ENCODE measurements at regions not wholly inside any gene's neighbourhood (a gene's known extent, or its start where the extent isn't known, plus 50 kb on each side); places are given as distances from the start of the nearest gene placed in this dataset.

- no peak overlapping the region for H3K27ac ChIP-seq (ENCODE audit: low read depth, low read length)
- H4K20me1 ChIP-seq (ENCODE audit: control insufficient read depth, insufficient read depth, low read depth, low read length), result no peaks in the 10 kb centered on the region
- no peaks in the 10 kb centered on the region for H3K9me2 ChIP-seq (replicated peaks; ENCODE audit: control insufficient read depth, low read length)
- no peak for TF ChIP-seq CTCF (IDR thresholded peaks at IDR 0.05; ENCODE audit: low read depth, low read length, poor library complexity, severe bottlenecking)
- no peak for TF ChIP-seq EZH2phosphoT487 (IDR thresholded peaks at IDR 0.05; ENCODE audit: borderline replicate concordance, low read length)
- H3K36me3 ChIP-seq (ENCODE audit: control insufficient read depth, low read length), result no peaks in the 10 kb centered on the region
- no peak overlapping the region for H3K4me2 ChIP-seq (ENCODE audit: low read length)
- no peak overlapping the region for H3K4me3 ChIP-seq (ENCODE audit: low read length)
- no peaks in the 10 kb centered on the region for H3K9me3 ChIP-seq (ENCODE audit: control insufficient read depth, insufficient read depth, low read length)
- no peaks in the 10 kb centered on the region for H3K79me2 ChIP-seq (ENCODE audit: control insufficient read depth, low read length)
- no peaks in the 10 kb centered on the region for H3F3A ChIP-seq (ENCODE audit: control insufficient read depth, insufficient read depth)
- no peaks in the 10 kb centered on the region for H3K27me3 ChIP-seq (ENCODE audit: control insufficient read depth, low read length)
- H3K4me1 ChIP-seq (ENCODE audit: control insufficient read depth, low read length), result no peaks in the 10 kb centered on the region
These were observed 80.7 kb upstream of the CXCL12 start for GRCh38 chr10:44465401-44466115.

- H3K4me3 ChIP-seq (ENCODE audit: low read length), result no peak overlapping the region
- TF ChIP-seq CTCF (IDR thresholded peaks at IDR 0.05; ENCODE audit: low read depth, low read length, poor library complexity, severe bottlenecking) (no peak), EZH2phosphoT487 (IDR thresholded peaks at IDR 0.05; ENCODE audit: borderline replicate concordance, low read length) (no peak)
- H3K9me3 ChIP-seq (ENCODE audit: control insufficient read depth, insufficient read depth, low read length), result no peaks in the 10 kb centered on the region
- no peaks in the 10 kb centered on the region for H3K4me1 ChIP-seq (ENCODE audit: control insufficient read depth, low read length)
- H3K36me3 ChIP-seq (ENCODE audit: control insufficient read depth, low read length), result no peaks in the 10 kb centered on the region
- H3K27me3 ChIP-seq (ENCODE audit: control insufficient read depth, low read length), result no peaks in the 10 kb centered on the region
- H3K4me2 ChIP-seq (ENCODE audit: low read length), result no peak overlapping the region
- no peaks in the 10 kb centered on the region for H3K79me2 ChIP-seq (ENCODE audit: control insufficient read depth, low read length)
- H3F3A ChIP-seq (ENCODE audit: control insufficient read depth, insufficient read depth), result no peaks in the 10 kb centered on the region
- H4K20me1 ChIP-seq (ENCODE audit: control insufficient read depth, insufficient read depth, low read depth, low read length), result no peaks in the 10 kb centered on the region
- no peak overlapping the region for H3K27ac ChIP-seq (ENCODE audit: low read depth, low read length)
- no peaks in the 10 kb centered on the region for H3K9me2 ChIP-seq (replicated peaks; ENCODE audit: control insufficient read depth, low read length)
These were observed 81.3 kb upstream of the CXCL12 start for GRCh38 chr10:44466236-44466635.

GRCh38 chr10:44467090-44467489 is 82.2 kb upstream of the CXCL12 start:
- Histone ChIP-seq H3K4me2 (ENCODE audit: low read length) (no peak overlapping the region), H3K36me3 (ENCODE audit: control insufficient read depth, low read length) (no peaks in the 10 kb centered on the region), H3K27me3 (ENCODE audit: control insufficient read depth, low read length) (no peaks in the 10 kb centered on the region), H3K4me3 (ENCODE audit: low read length) (no peak overlapping the region), H3K27ac (ENCODE audit: low read depth, low read length) (no peak overlapping the region), H4K20me1 (ENCODE audit: control insufficient read depth, insufficient read depth, low read depth, low read length) (no peaks in the 10 kb centered on the region), H3K9me3 (ENCODE audit: control insufficient read depth, insufficient read depth, low read length) (no peaks in the 10 kb centered on the region), H3F3A (ENCODE audit: control insufficient read depth, insufficient read depth) (no peaks in the 10 kb centered on the region), H3K79me2 (ENCODE audit: control insufficient read depth, low read length) (no peaks in the 10 kb centered on the region), H3K9me2 (replicated peaks; ENCODE audit: control insufficient read depth, low read length) (no peaks in the 10 kb centered on the region), H3K4me1 (ENCODE audit: control insufficient read depth, low read length) (no peaks in the 10 kb centered on the region)
- no peak for TF ChIP-seq EZH2phosphoT487 (IDR thresholded peaks at IDR 0.05; ENCODE audit: borderline replicate concordance, low read length)
- no peak for TF ChIP-seq CTCF (IDR thresholded peaks at IDR 0.05; ENCODE audit: low read depth, low read length, poor library complexity, severe bottlenecking)

All from DOHH2 (cell line).